ENCODE measurements at regions not wholly inside any gene's neighbourhood (a gene's known extent, or its start where the extent isn't known, plus 50 kb on each side); places are given as distances from the start of the nearest gene placed in this dataset.

DNA sequence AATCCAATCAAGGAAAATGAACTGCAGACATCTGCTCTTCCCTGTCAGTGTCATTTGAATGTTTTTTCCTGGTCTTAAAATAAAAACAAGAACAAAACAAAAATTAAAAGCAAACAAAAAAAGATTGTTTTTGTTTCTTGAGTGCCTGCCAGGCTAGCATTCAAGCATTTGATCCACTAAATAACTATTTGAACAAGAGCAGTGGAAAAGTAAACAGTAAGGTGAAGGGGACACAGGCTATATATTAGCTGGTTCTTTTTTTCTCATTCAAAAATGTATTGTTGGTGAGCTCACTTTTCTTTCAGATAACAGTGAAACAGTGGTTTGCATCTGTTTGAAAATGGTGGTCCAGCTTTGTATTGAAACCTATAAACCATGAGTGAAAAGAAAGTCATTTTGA lies 586.9 kb upstream of the SGO1 start:
- DNase-seq: no peak
- Histone ChIP-seq H3K4me1 (no peaks in the 10 kb centered on the region), H3K4me3 (ENCODE audit: low read depth, low read length) (no peak overlapping the region), H3K9me3 (no peaks in the 10 kb centered on the region), H3K36me3 (ENCODE audit: control insufficient read depth, insufficient read depth, low read length) (no peaks in the 10 kb centered on the region), H3K27me3 (replicated peaks; ENCODE audit: control insufficient read depth, insufficient read depth, low read length) (no peaks in the 10 kb centered on the region)
- TF ChIP-seq, protein P1, sequence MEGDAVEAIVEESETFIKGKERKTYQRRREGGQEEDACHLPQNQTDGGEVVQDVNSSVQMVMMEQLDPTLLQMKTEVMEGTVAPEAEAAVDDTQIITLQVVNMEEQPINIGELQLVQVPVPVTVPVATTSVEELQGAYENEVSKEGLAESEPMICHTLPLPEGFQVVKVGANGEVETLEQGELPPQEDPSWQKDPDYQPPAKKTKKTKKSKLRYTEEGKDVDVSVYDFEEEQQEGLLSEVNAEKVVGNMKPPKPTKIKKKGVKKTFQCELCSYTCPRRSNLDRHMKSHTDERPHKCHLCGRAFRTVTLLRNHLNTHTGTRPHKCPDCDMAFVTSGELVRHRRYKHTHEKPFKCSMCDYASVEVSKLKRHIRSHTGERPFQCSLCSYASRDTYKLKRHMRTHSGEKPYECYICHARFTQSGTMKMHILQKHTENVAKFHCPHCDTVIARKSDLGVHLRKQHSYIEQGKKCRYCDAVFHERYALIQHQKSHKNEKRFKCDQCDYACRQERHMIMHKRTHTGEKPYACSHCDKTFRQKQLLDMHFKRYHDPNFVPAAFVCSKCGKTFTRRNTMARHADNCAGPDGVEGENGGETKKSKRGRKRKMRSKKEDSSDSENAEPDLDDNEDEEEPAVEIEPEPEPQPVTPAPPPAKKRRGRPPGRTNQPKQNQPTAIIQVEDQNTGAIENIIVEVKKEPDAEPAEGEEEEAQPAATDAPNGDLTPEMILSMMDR (IDR thresholded peaks at IDR 0.05; ENCODE audit: insufficient read depth in 1 of 2, low read depth in 1 of 2, low read length in 1 of 2, severe bottlenecking in 1 of 2, unreplicated experiment in 1 of 2): no peak
- Mint-ChIP-seq H3K4me1 (ENCODE audit: low read depth, unreplicated experiment) (no peaks in the 10 kb centered on the region), H3K4me3 (ENCODE audit: unreplicated experiment) (no peak overlapping the region), H3K9me3 (ENCODE audit: unreplicated experiment) (no peaks in the 10 kb centered on the region), H3K27me3 (ENCODE audit: insufficient read depth, unreplicated experiment) (no peaks in the 10 kb centered on the region), H3K36me3 (ENCODE audit: insufficient read depth, unreplicated experiment) (no peaks in the 10 kb centered on the region), H3K27ac (ENCODE audit: unreplicated experiment) (no peak overlapping the region)
- intact Hi-C loops (cut with micrococcal nuclease; ENCODE audit: unreplicated experiment): no loop called here
- ChIA-PET CTCF (no interaction called here), POLR2A (no interaction called here)
- BruUV-seq (replicated peaks): no TSS peak

DNA sequence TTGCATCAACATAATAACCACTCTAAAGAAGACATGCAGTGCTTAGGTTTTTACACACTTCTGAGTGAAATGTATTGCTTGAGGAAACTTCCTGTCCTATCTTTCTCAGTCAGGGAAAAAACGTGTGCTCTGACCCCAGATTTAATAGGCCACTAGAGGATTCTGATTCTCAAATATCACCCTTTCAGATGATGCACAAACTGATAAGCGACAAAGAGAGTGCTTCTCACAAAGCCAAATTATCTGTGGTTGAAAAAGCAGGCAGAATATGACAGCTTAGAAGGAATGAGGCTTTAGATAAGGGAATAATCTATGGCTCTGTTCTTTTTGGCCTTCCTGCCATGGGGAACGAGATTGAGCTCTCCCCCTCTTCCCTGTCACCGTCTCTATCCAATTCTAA lies 583.4 kb upstream of the SGO1 start:
- DNase-seq: no peak
- H3K27me3 Mint-ChIP-seq (ENCODE audit: insufficient read depth, unreplicated experiment): no peaks in the 10 kb centered on the region
- H3K4me3 Mint-ChIP-seq (ENCODE audit: unreplicated experiment): no peak overlapping the region
- H3K9me3 ChIP-seq: no peaks in the 10 kb centered on the region
- H3K4me3 ChIP-seq (ENCODE audit: low read depth, low read length): no peak overlapping the region
- no peak overlapping the region for H3K27ac Mint-ChIP-seq (ENCODE audit: unreplicated experiment)
- POLR2A ChIA-PET: no interaction called here
- TF ChIP-seq, protein P1 (IDR thresholded peaks at IDR 0.05; ENCODE audit: insufficient read depth in 1 of 2, low read depth in 1 of 2, low read length in 1 of 2, severe bottlenecking in 1 of 2, unreplicated experiment in 1 of 2): no peak
- H3K27me3 ChIP-seq (replicated peaks; ENCODE audit: control insufficient read depth, insufficient read depth, low read length): no peaks in the 10 kb centered on the region
- no peaks in the 10 kb centered on the region for H3K4me1 ChIP-seq
- no peaks in the 10 kb centered on the region for H3K9me3 Mint-ChIP-seq (ENCODE audit: unreplicated experiment)
- BruUV-seq (replicated peaks): no TSS peak
- CTCF ChIA-PET: no interaction called here
- H3K36me3 ChIP-seq (ENCODE audit: control insufficient read depth, insufficient read depth, low read length): no peaks in the 10 kb centered on the region
- intact Hi-C loops (cut with micrococcal nuclease; ENCODE audit: unreplicated experiment): no loop called here
- no peaks in the 10 kb centered on the region for H3K4me1 Mint-ChIP-seq (ENCODE audit: low read depth, unreplicated experiment)
- H3K36me3 Mint-ChIP-seq (ENCODE audit: insufficient read depth, unreplicated experiment): no peaks in the 10 kb centered on the region

DNA sequence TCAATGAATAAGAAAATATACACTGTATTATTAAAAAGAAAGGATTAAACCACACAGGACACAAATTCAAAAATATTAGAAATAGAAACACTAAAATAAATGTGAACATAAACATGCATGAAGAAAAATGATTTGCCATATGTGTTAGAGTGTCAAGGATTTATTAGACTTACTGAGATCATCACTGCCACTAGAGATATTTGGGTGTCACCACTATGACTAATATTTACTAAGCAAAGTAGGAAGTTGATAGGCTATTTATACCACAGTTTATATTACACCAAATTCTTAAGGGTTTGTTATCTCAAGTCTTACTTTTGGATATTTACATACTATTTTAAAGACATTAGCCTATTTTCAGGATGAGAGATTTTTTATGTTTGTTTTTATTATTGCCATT lies 575.0 kb upstream of the SGO1 start:
- no peak for DNase-seq
- no TSS peak for BruUV-seq (replicated peaks)
- no peak overlapping the region for H3K27ac Mint-ChIP-seq (ENCODE audit: unreplicated experiment)
- H3K36me3 ChIP-seq (ENCODE audit: control insufficient read depth, insufficient read depth, low read length): no peaks in the 10 kb centered on the region
- H3K9me3 ChIP-seq: no peaks in the 10 kb centered on the region
- CTCF ChIA-PET: no interaction called here
- TF ChIP-seq, protein P1 (IDR thresholded peaks at IDR 0.05; ENCODE audit: insufficient read depth in 1 of 2, low read depth in 1 of 2, low read length in 1 of 2, severe bottlenecking in 1 of 2, unreplicated experiment in 1 of 2): no peak
- intact Hi-C loops (cut with micrococcal nuclease; ENCODE audit: unreplicated experiment): no loop called here
- no peaks in the 10 kb centered on the region for H3K36me3 Mint-ChIP-seq (ENCODE audit: insufficient read depth, unreplicated experiment)
- H3K27me3 ChIP-seq (replicated peaks; ENCODE audit: control insufficient read depth, insufficient read depth, low read length): no peaks in the 10 kb centered on the region
- H3K4me3 Mint-ChIP-seq (ENCODE audit: unreplicated experiment): no peak overlapping the region
- H3K4me1 Mint-ChIP-seq (ENCODE audit: low read depth, unreplicated experiment): no peaks in the 10 kb centered on the region
- no peak overlapping the region for H3K4me3 ChIP-seq (ENCODE audit: low read depth, low read length)
- POLR2A ChIA-PET: no interaction called here
- H3K9me3 Mint-ChIP-seq (ENCODE audit: unreplicated experiment): no peaks in the 10 kb centered on the region
- no peaks in the 10 kb centered on the region for H3K4me1 ChIP-seq
- peaks cover 3% of the 10 kb centered on the region for H3K27me3 Mint-ChIP-seq (ENCODE audit: insufficient read depth, unreplicated experiment)

All from Caco-2 (cell line).